CD4-positive, alpha-beta memory T cell (primary cell): ENCODE measurements at regions not wholly inside any gene's neighbourhood (a gene's known extent, or its start where the extent isn't known, plus 50 kb on each side); places are given as distances from the start of the nearest gene placed in this dataset.

ENCODE experiments used
- CTCF ChIA-PET: fragments of 350-600 bp; sonication (Branson Sonifier 250); formaldehyde crosslinking; loops from one replicate; lab custom pipeline; 2021; ENCODE audit warnings: inconsistent platforms; ENCODE audit not compliant: partially characterized antibody; lab: Charles Lee
- POLR2A ChIA-PET: fragments of 350-600 bp; sonication (Branson Sonifier 250); formaldehyde crosslinking; loops from one replicate; lab custom pipeline; 2021; ENCODE audit not compliant: partially characterized antibody; lab: Charles Lee
- DNase-seq, 5 donors: peaks; one replicate each; pipeline versions ENCODE4 v3.0.0 to v3.0.0-alpha.2; 2020 to 2022; ENCODE audit warnings: mixed read lengths in 1 of 5
- H3K27ac ChIP-seq: one replicate; pipeline ENCODE4 v1.7.0; 2013; ENCODE audit warnings: low read depth, low read length
- H3K27me3 ChIP-seq: 2 replicates; pipeline ENCODE4 v1.7.0; 2013; ENCODE audit warnings: mild to moderate bottlenecking, low read length, moderate library complexity; ENCODE audit not compliant: insufficient read depth
- H3K36me3 ChIP-seq: 2 replicates; pipeline ENCODE4 v1.7.0; 2013; ENCODE audit warnings: mild to moderate bottlenecking, low read length, moderate library complexity; ENCODE audit not compliant: insufficient read depth
- H3K4me1 ChIP-seq: 2 replicates; pipeline ENCODE4 v1.7.0; 2013; ENCODE audit warnings: mild to moderate bottlenecking, low read length, moderate library complexity; ENCODE audit not compliant: insufficient read depth
- H3K4me3 ChIP-seq, 2 donors: one replicate each; pipeline ENCODE4 v1.7.0; 2013; ENCODE audit warnings: low read length in 2 of 2, mild to moderate bottlenecking in 1 of 2
- H3K9me3 ChIP-seq, 2 donors: one replicate each; pipeline ENCODE4 v1.7.0; 2013; ENCODE audit warnings: low read length in 2 of 2, control low read depth in 1 of 2; ENCODE audit not compliant: control insufficient read depth in 1 of 2
- H3K27ac Mint-ChIP-seq, 7 donors: one replicate each; pipeline ENCODE4 v1.8.0; 2020 to 2021; ENCODE audit warnings: mixed read lengths in 7 of 7, mild to moderate bottlenecking in 6 of 7, inconsistent platforms in 3 of 7, moderate library complexity in 3 of 7
- H3K27me3 Mint-ChIP-seq, 2 donors: one replicate each; pipeline ENCODE4 v1.8.0; 2020 to 2021; ENCODE audit warnings: mixed read lengths in 2 of 2
- H3K36me3 Mint-ChIP-seq, 2 donors: one replicate each; pipeline ENCODE4 v1.8.0; 2020 to 2021; ENCODE audit warnings: mixed read lengths in 2 of 2, inconsistent platforms in 1 of 2, mild to moderate bottlenecking in 1 of 2
- H3K4me1 Mint-ChIP-seq, 4 donors: one replicate each; pipeline ENCODE4 v1.8.0; 2020 to 2021; ENCODE audit warnings: mixed read lengths in 4 of 4, mild to moderate bottlenecking in 1 of 4
- H3K4me3 Mint-ChIP-seq, 8 donors: one replicate each; pipeline ENCODE4 v1.8.0; 2020 to 2021; ENCODE audit warnings: mixed read lengths in 8 of 8, mild to moderate bottlenecking in 7 of 8, moderate library complexity in 6 of 8, inconsistent platforms in 3 of 8
- H3K9me3 Mint-ChIP-seq, 8 donors: one replicate each; pipeline ENCODE4 v1.8.0; 2020 to 2021; ENCODE audit warnings: mixed read lengths in 8 of 8, mild to moderate bottlenecking in 5 of 8, inconsistent platforms in 3 of 8, moderate library complexity in 1 of 8
- intact Hi-C: fragments of 100-400 bp; cut with micrococcal nuclease; formaldehyde crosslinking; loops from one replicate; pipeline ENCODE4 v1.15.1; 2023

GRCh38 chr2:77608510-77608909, 86.3 kb upstream of the LRRTM4 start:
- Mint-ChIP-seq H3K4me3 (no peak overlapping the region), H3K27me3 (no peaks in the 10 kb centered on the region), H3K4me1 (no peaks in the 10 kb centered on the region), H3K27ac (no peak overlapping the region), H3K9me3 (peaks cover 3 to 31% (median 15%) of the 10 kb centered on the region in 8 donors), H3K36me3 (no peaks in the 10 kb centered on the region)
- Histone ChIP-seq H3K27ac (no peak overlapping the region), H3K27me3 (no peaks in the 10 kb centered on the region), H3K4me1 (no peaks in the 10 kb centered on the region), H3K36me3 (no peaks in the 10 kb centered on the region), H3K9me3 (peaks cover 0 to 15% of the 10 kb centered on the region in 2 donors), H3K4me3 (no peak overlapping the region)
- ChIA-PET CTCF (interaction anchor here (0.6 kb wide), 1 partner anchor 56 kb away, joined by 4 read pairs; no protein-coding TSS in a partner anchor), POLR2A (no interaction called here)
- intact Hi-C loops, result no loop called here
- no peak for DNase-seq

- Histone ChIP-seq H3K36me3 (no peaks in the 10 kb centered on the region), H3K27me3 (no peaks in the 10 kb centered on the region), H3K4me1 (no peaks in the 10 kb centered on the region), H3K4me3 (no peak overlapping the region), H3K27ac (no peak overlapping the region), H3K9me3 (no peaks in the 10 kb centered on the region)
- no peak overlapping the region for H3K4me3 Mint-ChIP-seq
- ChIA-PET POLR2A (no interaction called here), CTCF (no interaction called here)
- no peaks in the 10 kb centered on the region for H3K36me3 Mint-ChIP-seq
- no peaks in the 10 kb centered on the region for H3K4me1 Mint-ChIP-seq
- intact Hi-C loops, result no loop called here
- peaks cover 0 to 30% (median 13%) of the 10 kb centered on the region in 8 donors for H3K9me3 Mint-ChIP-seq
- no peak overlapping the region for H3K27ac Mint-ChIP-seq
- no peak for DNase-seq
- H3K27me3 Mint-ChIP-seq, result no peaks in the 10 kb centered on the region
Observed at GRCh38 chr2:77629539-77629938, 107.4 kb upstream of the LRRTM4 start.

GRCh38 chr2:77631007-77631406, 108.8 kb upstream of the LRRTM4 start:
- intact Hi-C loops, result no loop called here
- Histone ChIP-seq H3K27ac (no peak overlapping the region), H3K4me3 (no peak overlapping the region), H3K4me1 (no peaks in the 10 kb centered on the region), H3K27me3 (no peaks in the 10 kb centered on the region), H3K9me3 (no peaks in the 10 kb centered on the region), H3K36me3 (no peaks in the 10 kb centered on the region)
- H3K27me3 Mint-ChIP-seq, result no peaks in the 10 kb centered on the region
- POLR2A ChIA-PET, result no interaction called here
- H3K4me3 Mint-ChIP-seq, result no peak overlapping the region
- no peak overlapping the region for H3K27ac Mint-ChIP-seq
- peaks cover 0 to 36% (median 16%) of the 10 kb centered on the region in 8 donors for H3K9me3 Mint-ChIP-seq
- H3K4me1 Mint-ChIP-seq, result no peaks in the 10 kb centered on the region
- no peaks in the 10 kb centered on the region for H3K36me3 Mint-ChIP-seq
- no peak for DNase-seq
- CTCF ChIA-PET, result no interaction called here

- H3K27me3 Mint-ChIP-seq, result no peaks in the 10 kb centered on the region
- no peak overlapping the region for H3K4me3 Mint-ChIP-seq
- ChIA-PET CTCF (no interaction called here), POLR2A (no interaction called here)
- no peak overlapping the region for H3K27ac Mint-ChIP-seq
- no peaks in the 10 kb centered on the region for H3K4me1 Mint-ChIP-seq
- Histone ChIP-seq H3K4me1 (no peaks in the 10 kb centered on the region), H3K27me3 (no peaks in the 10 kb centered on the region), H3K9me3 (no peaks in the 10 kb centered on the region), H3K36me3 (no peaks in the 10 kb centered on the region), H3K27ac (no peak overlapping the region), H3K4me3 (no peak overlapping the region)
- intact Hi-C loops, result no loop called here
- no peak for DNase-seq
- H3K9me3 Mint-ChIP-seq, result peaks cover 0 to 41% (median 19%) of the 10 kb centered on the region in 8 donors
- no peaks in the 10 kb centered on the region for H3K36me3 Mint-ChIP-seq
Observed at GRCh38 chr2:77633601-77634000, 111.4 kb upstream of the LRRTM4 start.

GRCh38 chr2:77640924-77641323, 118.7 kb upstream of the LRRTM4 start:
- no peak for DNase-seq

GRCh38 chr2:77642339-77642738, 120.2 kb upstream of the LRRTM4 start:
- no peak overlapping the region for H3K4me3 ChIP-seq
- H3K27me3 Mint-ChIP-seq, result no peaks in the 10 kb centered on the region
- peaks cover 7 to 41% (median 27%) of the 10 kb centered on the region in 8 donors for H3K9me3 Mint-ChIP-seq
- H3K4me1 ChIP-seq, result no peaks in the 10 kb centered on the region
- ChIA-PET CTCF (no interaction called here), POLR2A (no interaction called here)
- no peaks in the 10 kb centered on the region for H3K36me3 ChIP-seq
- no peak overlapping the region for H3K4me3 Mint-ChIP-seq
- H3K27ac ChIP-seq, result no peak overlapping the region
- H3K36me3 Mint-ChIP-seq, result no peaks in the 10 kb centered on the region
- intact Hi-C loops, result no loop called here
- H3K4me1 Mint-ChIP-seq, result no peaks in the 10 kb centered on the region
- no peak overlapping the region for H3K27ac Mint-ChIP-seq
- DNase-seq, result no peak
- no peaks in the 10 kb centered on the region for H3K27me3 ChIP-seq
- H3K9me3 ChIP-seq, result no peaks in the 10 kb centered on the region

More at GRCh38 chr2:77640924-77641323, 118.7 kb upstream of the LRRTM4 start:
- no peaks in the 10 kb centered on the region for H3K27me3 ChIP-seq
- intact Hi-C loops, result no loop called here
- Mint-ChIP-seq H3K27me3 (no peaks in the 10 kb centered on the region), H3K36me3 (no peaks in the 10 kb centered on the region), H3K4me1 (no peaks in the 10 kb centered on the region), H3K4me3 (no peak overlapping the region), H3K9me3 (peaks cover 7 to 41% (median 30%) of the 10 kb centered on the region in 8 donors), H3K27ac (no peak overlapping the region)
- no peaks in the 10 kb centered on the region for H3K4me1 ChIP-seq
- no peaks in the 10 kb centered on the region for H3K36me3 ChIP-seq
- H3K9me3 ChIP-seq, result no peaks in the 10 kb centered on the region
- POLR2A ChIA-PET, result no interaction called here
- H3K4me3 ChIP-seq, result no peak overlapping the region
- H3K27ac ChIP-seq, result no peak overlapping the region
- CTCF ChIA-PET, result no interaction called here

- no peak for DNase-seq
- intact Hi-C loops, result no loop called here
- Histone ChIP-seq H3K9me3 (no peaks in the 10 kb centered on the region), H3K27ac (no peak overlapping the region), H3K27me3 (no peaks in the 10 kb centered on the region), H3K4me1 (no peaks in the 10 kb centered on the region), H3K36me3 (no peaks in the 10 kb centered on the region), H3K4me3 (no peak overlapping the region)
- Mint-ChIP-seq H3K36me3 (no peaks in the 10 kb centered on the region), H3K4me1 (no peaks in the 10 kb centered on the region), H3K27ac (no peak overlapping the region), H3K9me3 (peaks cover 2 to 17% (median 10%) of the 10 kb centered on the region in 8 donors), H3K4me3 (no peak overlapping the region), H3K27me3 (no peaks in the 10 kb centered on the region)
- POLR2A ChIA-PET, result no interaction called here
- CTCF ChIA-PET, result no interaction called here
Observed at GRCh38 chr2:77649856-77650255, 127.7 kb upstream of the LRRTM4 start.

GRCh38 chr2:77652499-77652898, 130.3 kb upstream of the LRRTM4 start:
- Mint-ChIP-seq H3K27ac (no peak overlapping the region), H3K9me3 (peaks cover 2 to 20% (median 13%) of the 10 kb centered on the region in 8 donors), H3K4me3 (no peak overlapping the region), H3K27me3 (no peaks in the 10 kb centered on the region), H3K36me3 (no peaks in the 10 kb centered on the region), H3K4me1 (no peaks in the 10 kb centered on the region)
- no peak for DNase-seq
- no peaks in the 10 kb centered on the region for H3K36me3 ChIP-seq
- no peaks in the 10 kb centered on the region for H3K9me3 ChIP-seq
- no peaks in the 10 kb centered on the region for H3K4me1 ChIP-seq
- no peaks in the 10 kb centered on the region for H3K27me3 ChIP-seq
- POLR2A ChIA-PET, result no interaction called here
- H3K27ac ChIP-seq, result no peak overlapping the region
- H3K4me3 ChIP-seq, result no peak overlapping the region
- intact Hi-C loops, result no loop called here
- CTCF ChIA-PET, result no interaction called here
